ENCODE measurements at regions not wholly inside any gene's neighbourhood (a gene's known extent, or its start where the extent isn't known, plus 50 kb on each side); places are given as distances from the start of the nearest gene placed in this dataset.
A peak's percentile ranks its signal among the peaks of the same experiment; 100 is the strongest.

DNA sequence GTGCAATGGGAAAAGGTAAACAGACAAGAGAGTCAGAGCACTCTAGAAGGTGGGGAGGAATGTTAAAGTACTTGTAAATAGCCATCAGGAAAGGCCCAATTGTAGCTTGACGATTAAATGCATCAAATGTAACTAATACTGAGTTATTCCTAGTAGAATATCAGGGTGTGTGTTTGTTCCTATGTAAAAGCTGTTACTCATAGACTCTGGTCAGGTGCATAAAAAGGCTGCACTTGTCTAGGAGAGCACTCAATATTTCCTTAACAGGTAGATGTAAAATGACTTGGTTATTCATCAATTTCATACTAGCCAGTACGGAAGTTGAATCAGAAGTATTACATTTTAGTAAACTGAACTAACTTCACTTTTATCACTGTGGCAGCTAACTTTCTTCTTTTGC lies 179.7 kb upstream of the AGR3 start (continued):
- TF ChIP-seq, protein P1, sequence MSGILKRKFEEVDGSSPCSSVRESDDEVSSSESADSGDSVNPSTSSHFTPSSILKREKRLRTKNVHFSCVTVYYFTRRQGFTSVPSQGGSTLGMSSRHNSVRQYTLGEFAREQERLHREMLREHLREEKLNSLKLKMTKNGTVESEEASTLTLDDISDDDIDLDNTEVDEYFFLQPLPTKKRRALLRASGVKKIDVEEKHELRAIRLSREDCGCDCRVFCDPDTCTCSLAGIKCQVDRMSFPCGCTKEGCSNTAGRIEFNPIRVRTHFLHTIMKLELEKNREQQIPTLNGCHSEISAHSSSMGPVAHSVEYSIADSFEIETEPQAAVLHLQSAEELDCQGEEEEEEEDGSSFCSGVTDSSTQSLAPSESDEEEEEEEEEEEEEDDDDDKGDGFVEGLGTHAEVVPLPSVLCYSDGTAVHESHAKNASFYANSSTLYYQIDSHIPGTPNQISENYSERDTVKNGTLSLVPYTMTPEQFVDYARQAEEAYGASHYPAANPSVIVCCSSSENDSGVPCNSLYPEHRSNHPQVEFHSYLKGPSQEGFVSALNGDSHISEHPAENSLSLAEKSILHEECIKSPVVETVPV (CRISPR knock-in tag; IDR thresholded peaks at IDR 0.05) = no peak
- TF ChIP-seq RARB (CRISPR knock-in tag; IDR thresholded peaks at IDR 0.05) (no peak), PPARA (CRISPR knock-in tag; IDR thresholded peaks at IDR 0.05; ENCODE audit: borderline replicate concordance) (no peak)

DNA sequence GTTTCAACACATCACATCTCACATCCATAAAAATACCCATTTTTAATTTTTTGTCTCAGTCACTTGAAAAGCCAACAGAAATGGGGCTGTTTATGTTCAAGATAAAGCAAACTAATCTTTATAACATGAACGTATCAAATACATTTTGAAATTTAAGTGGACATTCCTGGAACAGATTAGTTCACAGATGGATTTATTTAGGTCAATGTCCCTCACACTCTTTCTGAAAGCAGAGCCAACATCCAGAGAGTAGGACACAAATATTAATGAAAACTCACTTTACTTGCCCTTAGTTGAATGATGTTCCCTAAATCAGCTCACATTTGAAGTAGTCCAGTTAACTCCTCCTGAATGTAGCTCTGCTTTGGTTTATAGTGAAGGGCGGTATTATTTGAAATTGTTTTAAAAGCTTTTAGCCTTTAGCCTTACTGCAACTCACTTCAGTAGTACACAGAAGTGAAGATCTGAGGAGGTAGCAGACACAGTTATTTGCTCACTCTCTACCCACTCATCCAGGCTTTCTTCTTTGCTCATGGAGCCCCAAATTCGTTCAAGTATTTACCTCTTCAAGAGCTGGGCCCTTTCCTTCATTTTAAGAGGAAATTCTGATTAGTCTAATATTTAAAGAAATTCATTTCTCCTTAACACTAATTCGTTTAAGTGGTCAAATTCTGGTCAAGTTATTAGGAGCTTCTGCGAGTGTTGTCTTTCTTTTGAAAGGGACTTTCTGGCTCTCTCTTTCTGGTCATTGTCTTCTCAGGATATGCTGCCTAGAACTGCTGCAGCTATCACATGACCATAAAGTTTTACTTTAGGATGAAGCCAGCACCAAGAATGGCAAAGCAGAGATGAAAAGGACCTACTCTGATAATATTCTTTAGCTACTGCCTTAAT lies 180.6 kb upstream of the AGR3 start:
- no peak for ATAC-seq
- TF ChIP-seq, protein P2, sequence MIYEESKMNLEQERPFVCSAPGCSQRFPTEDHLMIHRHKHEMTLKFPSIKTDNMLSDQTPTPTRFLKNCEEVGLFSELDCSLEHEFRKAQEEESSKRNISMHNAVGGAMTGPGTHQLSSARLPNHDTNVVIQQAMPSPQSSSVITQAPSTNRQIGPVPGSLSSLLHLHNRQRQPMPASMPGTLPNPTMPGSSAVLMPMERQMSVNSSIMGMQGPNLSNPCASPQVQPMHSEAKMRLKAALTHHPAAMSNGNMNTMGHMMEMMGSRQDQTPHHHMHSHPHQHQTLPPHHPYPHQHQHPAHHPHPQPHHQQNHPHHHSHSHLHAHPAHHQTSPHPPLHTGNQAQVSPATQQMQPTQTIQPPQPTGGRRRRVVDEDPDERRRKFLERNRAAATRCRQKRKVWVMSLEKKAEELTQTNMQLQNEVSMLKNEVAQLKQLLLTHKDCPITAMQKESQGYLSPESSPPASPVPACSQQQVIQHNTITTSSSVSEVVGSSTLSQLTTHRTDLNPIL (CRISPR knock-in tag; IDR thresholded peaks at IDR 0.05; ENCODE audit: low read depth) = no peak
- TF ChIP-seq OSR1 (CRISPR knock-in tag; IDR thresholded peaks at IDR 0.05) = no peak
- no peak for TF ChIP-seq CSDC2 (CRISPR knock-in tag; IDR thresholded peaks at IDR 0.05)
- TF ChIP-seq, protein P1 (CRISPR knock-in tag; IDR thresholded peaks at IDR 0.05) = no peak
- TF ChIP-seq, protein P3, sequence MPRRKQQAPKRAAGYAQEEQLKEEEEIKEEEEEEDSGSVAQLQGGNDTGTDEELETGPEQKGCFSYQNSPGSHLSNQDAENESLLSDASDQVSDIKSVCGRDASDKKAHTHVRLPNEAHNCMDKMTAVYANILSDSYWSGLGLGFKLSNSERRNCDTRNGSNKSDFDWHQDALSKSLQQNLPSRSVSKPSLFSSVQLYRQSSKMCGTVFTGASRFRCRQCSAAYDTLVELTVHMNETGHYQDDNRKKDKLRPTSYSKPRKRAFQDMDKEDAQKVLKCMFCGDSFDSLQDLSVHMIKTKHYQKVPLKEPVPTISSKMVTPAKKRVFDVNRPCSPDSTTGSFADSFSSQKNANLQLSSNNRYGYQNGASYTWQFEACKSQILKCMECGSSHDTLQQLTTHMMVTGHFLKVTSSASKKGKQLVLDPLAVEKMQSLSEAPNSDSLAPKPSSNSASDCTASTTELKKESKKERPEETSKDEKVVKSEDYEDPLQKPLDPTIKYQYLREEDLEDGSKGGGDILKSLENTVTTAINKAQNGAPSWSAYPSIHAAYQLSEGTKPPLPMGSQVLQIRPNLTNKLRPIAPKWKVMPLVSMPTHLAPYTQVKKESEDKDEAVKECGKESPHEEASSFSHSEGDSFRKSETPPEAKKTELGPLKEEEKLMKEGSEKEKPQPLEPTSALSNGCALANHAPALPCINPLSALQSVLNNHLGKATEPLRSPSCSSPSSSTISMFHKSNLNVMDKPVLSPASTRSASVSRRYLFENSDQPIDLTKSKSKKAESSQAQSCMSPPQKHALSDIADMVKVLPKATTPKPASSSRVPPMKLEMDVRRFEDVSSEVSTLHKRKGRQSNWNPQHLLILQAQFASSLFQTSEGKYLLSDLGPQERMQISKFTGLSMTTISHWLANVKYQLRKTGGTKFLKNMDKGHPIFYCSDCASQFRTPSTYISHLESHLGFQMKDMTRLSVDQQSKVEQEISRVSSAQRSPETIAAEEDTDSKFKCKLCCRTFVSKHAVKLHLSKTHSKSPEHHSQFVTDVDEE (CRISPR knock-in tag; IDR thresholded peaks at IDR 0.05) = no peak

DNA sequence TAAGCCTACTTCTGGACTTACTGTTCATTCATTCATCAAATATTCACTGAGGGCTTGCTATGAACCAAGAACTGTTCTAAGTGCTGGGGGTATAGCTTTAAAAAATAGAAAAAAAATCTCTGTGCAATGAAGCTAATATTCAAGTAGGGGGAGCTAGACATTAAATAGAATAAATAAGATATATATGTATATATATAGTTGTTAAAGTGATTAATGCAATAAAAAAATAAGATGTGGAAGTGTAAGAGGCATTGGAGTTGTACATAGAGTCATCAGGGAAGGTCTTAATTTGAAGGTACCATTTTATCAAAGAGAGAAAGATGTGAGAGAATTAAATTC lies 181.2 kb upstream of the AGR3 start:
- ATAC-seq = peak; percentile 68
- TF ChIP-seq, protein P3 (CRISPR knock-in tag; IDR thresholded peaks at IDR 0.05) = no peak
- no peak for TF ChIP-seq PPARA (CRISPR knock-in tag; IDR thresholded peaks at IDR 0.05; ENCODE audit: borderline replicate concordance)
- no peak for TF ChIP-seq ZFP30 (CRISPR knock-in tag; IDR thresholded peaks at IDR 0.05)
- TF ChIP-seq ZNF565 (CRISPR knock-in tag; conservative IDR thresholded peaks at IDR 0.05; ENCODE audit: low read depth) = no peak
- no peak for TF ChIP-seq ARNTL (CRISPR knock-in tag; IDR thresholded peaks at IDR 0.05; ENCODE audit: borderline replicate concordance, low read depth)
- TF ChIP-seq, protein P2 (CRISPR knock-in tag; IDR thresholded peaks at IDR 0.05; ENCODE audit: low read depth) = no peak
- no peak for TF ChIP-seq CSDC2 (CRISPR knock-in tag; IDR thresholded peaks at IDR 0.05)
- TF ChIP-seq GLIS3 (CRISPR knock-in tag; IDR thresholded peaks at IDR 0.05) = no peak
- no peak for TF ChIP-seq TCF4 (CRISPR knock-in tag; IDR thresholded peaks at IDR 0.05; ENCODE audit: borderline replicate concordance)
- TF ChIP-seq SNAI2 (CRISPR knock-in tag; IDR thresholded peaks at IDR 0.05) = no peak
- no peak for TF ChIP-seq ISL1 (CRISPR knock-in tag; IDR thresholded peaks at IDR 0.05)

All from SK-N-SH treated with all-trans-retinoic acid at 6 μM for 48 hours (cell line).